Nucleus accumbens (tissue), 56 donors: ENCODE measurements at regions not wholly inside any gene's neighbourhood (a gene's known extent, or its start where the extent isn't known, plus 50 kb on each side); places are given as distances from the start of the nearest gene placed in this dataset.
"Not testable (repeated sequence)": the region's sequence is repeated elsewhere in the genome, so short reads cannot be mapped to it uniquely, and the experiment has no call there.

Experiments
- DNase-seq, 56 donors: peaks; one replicate each; lab custom pipeline; 2025; lab: John Stamatoyannopoulos, UW

- DNase-seq, result no peak
Observed at GRCh38 chr13:104522235-104523072, 1456.2 kb upstream of the SLC10A2 start.

- DNase-seq, result no peak
Observed at GRCh38 chr13:104510422-104510821, 1444.2 kb upstream of the SLC10A2 start.

GRCh38 chr13:104493502-104493901 is 1427.3 kb upstream of the SLC10A2 start:
- DNase-seq, result not testable (repeated sequence)

- no peak for DNase-seq
Observed at GRCh38 chr13:104491916-104492315, 1425.7 kb upstream of the SLC10A2 start.

GRCh38 chr13:104487006-104487405 is 1420.8 kb upstream of the SLC10A2 start:
- DNase-seq, result no peak

- no peak for DNase-seq
Observed at GRCh38 chr13:104485571-104485970, 1419.4 kb upstream of the SLC10A2 start.

- DNase-seq, result no peak
Observed at GRCh38 chr13:104483631-104484030, 1417.4 kb upstream of the SLC10A2 start.

GRCh38 chr13:104477261-104477660 is 1411.0 kb upstream of the SLC10A2 start:
- no peak for DNase-seq

- no peak for DNase-seq
Observed at GRCh38 chr13:104473936-104474335, 1407.7 kb upstream of the SLC10A2 start.

- DNase-seq, result no peak
Observed at GRCh38 chr13:104466016-104466415, 1399.8 kb upstream of the SLC10A2 start.

GRCh38 chr13:104461049-104461448 is 1394.8 kb upstream of the SLC10A2 start:
- DNase-seq, result no peak

GRCh38 chr13:104460554-104460953 is 1394.3 kb upstream of the SLC10A2 start:
- no peak for DNase-seq

- no peak for DNase-seq
Observed at GRCh38 chr13:104450006-104450405, 1383.8 kb upstream of the SLC10A2 start.

- DNase-seq, result no peak
Observed at GRCh38 chr13:104447348-104447747, 1381.1 kb upstream of the SLC10A2 start.

- DNase-seq, result no peak
Observed at GRCh38 chr13:104442536-104442935, 1376.3 kb upstream of the SLC10A2 start.

GRCh38 chr13:104436555-104436954 is 1370.3 kb upstream of the SLC10A2 start:
- no peak for DNase-seq

GRCh38 chr13:104431895-104432294 is 1365.7 kb upstream of the SLC10A2 start:
- DNase-seq, result no peak

- no peak for DNase-seq
Observed at GRCh38 chr13:104426435-104426834, 1360.2 kb upstream of the SLC10A2 start.

- DNase-seq, result no peak
Observed at GRCh38 chr13:104422668-104423067, 1356.5 kb upstream of the SLC10A2 start.

- DNase-seq, result no peak
Observed at GRCh38 chr13:104416973-104417372, 1350.8 kb upstream of the SLC10A2 start.

GRCh38 chr13:104414771-104415170 is 1348.6 kb upstream of the SLC10A2 start:
- no peak for DNase-seq

- DNase-seq, result no peak
Observed at GRCh38 chr13:104414181-104414580, 1348.0 kb upstream of the SLC10A2 start.
